SH-SY5Y (cell line): ENCODE measurements at regions not wholly inside any gene's neighbourhood (a gene's known extent, or its start where the extent isn't known, plus 50 kb on each side); places are given as distances from the start of the nearest gene placed in this dataset.

Source experiments
- GATA2 ChIP-seq: IDR thresholded peaks from 2 replicates; pipeline ENCODE4 v1.6.1; 2011; ENCODE audit warnings: mild to moderate bottlenecking, low read depth, low read length
- GATA3 ChIP-seq: IDR thresholded peaks from 2 replicates; pipeline ENCODE4 v1.6.1; 2011; ENCODE audit warnings: low read depth, mild to moderate bottlenecking, low read length, moderate library complexity

DNA sequence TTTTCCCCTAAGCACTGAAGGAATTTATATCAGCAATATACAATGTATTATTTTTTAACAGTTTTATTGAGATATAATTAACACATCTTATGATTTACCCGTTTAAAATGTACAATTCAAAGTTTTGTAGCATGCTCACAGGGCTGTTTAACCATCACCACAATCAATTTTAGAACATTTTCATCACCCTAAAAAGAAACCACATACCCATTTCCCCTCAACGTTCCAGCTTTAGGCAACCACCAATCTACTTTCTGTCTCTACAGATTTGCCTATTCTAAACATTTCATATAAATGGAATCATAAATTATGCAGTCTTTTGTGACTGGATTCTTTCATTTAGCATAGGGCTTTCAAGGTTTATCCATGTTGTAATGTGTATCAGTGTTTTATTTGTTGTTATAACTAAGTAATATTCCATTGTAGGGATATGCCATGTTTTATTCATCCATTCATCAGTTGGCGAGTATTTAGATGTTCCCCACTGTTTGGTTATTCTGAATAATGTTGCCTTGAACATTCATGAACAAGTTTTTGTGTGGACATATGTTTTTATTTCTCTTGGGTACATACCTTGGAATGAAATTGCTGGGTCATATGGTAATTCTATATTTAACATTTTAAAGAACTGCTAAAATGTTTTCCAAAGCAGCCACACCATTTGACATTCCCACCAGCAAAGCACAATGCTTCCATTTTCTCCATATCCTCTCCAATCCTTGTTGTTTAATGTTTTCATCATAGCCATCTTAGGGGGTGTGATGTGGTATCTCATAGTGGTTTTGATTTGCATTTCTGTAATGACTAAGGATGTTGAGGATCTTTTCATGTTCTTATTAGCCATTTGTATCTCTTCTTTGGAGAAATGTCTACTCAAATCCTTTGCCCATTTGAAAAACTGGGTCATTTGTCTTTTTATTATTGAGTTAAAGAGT, 188.5 kb downstream of the TM2D1 start:
- no peak for TF ChIP-seq GATA2
- no peak for TF ChIP-seq GATA3
